IMR-90 (cell line): ENCODE measurements at regions not wholly inside any gene's neighbourhood (a gene's known extent, or its start where the extent isn't known, plus 50 kb on each side); places are given as distances from the start of the nearest gene placed in this dataset.
A peak's percentile ranks its signal among the peaks of the same experiment; 100 is the strongest.

Experiments used
- ATAC-seq: fragments of 200-7000 bp; cut with Tn5 transposase; 2 replicates; pipeline ENCODE4 v1.9.1; 2020; ENCODE audit warnings: low read depth, mild to moderate bottlenecking, moderate library complexity
- BruUV-seq: library from RNA; stranded (reverse); fragments of 400-500 nt; replicated peaks from 2 replicates; lab custom pipeline; 2021; lab: Mats Ljungman, UMichigan
- CTCF ChIA-PET: fragments of 300-600 bp; formaldehyde crosslinking; extraction: SDS; loops from one replicate; lab custom pipeline; 2021; ENCODE audit warnings: antibody characterized with exemption; lab: Yijun Ruan, JAX
- POLR2A ChIA-PET: fragments of 300-600 bp; sonication (Branson Sonifier 250); formaldehyde crosslinking; loops from one replicate; lab custom pipeline; 2022; ENCODE audit warnings: antibody characterized with exemption; ENCODE audit not compliant: unreplicated experiment; lab: Charles Lee
- DNase-seq: peaks from one replicate; pipeline ENCODE4 v3.0.0; 2013
- H2AFZ ChIP-seq: replicated peaks from 2 replicates; pipeline ENCODE3; 2013; ENCODE audit warnings: low read length, mild to moderate bottlenecking; ENCODE audit not compliant: poor library complexity
- H2AK5ac ChIP-seq: 2 replicates; pipeline ENCODE4 v1.6.1; 2013; ENCODE audit warnings: low read depth, low read length, inconsistent platforms
- H2AK9ac ChIP-seq: replicated peaks from 2 replicates; pipeline ENCODE3; 2013; ENCODE audit warnings: mild to moderate bottlenecking, low read depth, low read length, moderate library complexity; ENCODE audit not compliant: poor library complexity
- H2BK120ac ChIP-seq: 2 replicates; pipeline ENCODE4 v1.6.1; 2013; ENCODE audit warnings: low read depth, low read length, inconsistent platforms
- H2BK15ac ChIP-seq: 3 replicates; pipeline ENCODE4 v1.6.1; 2013; ENCODE audit warnings: low read depth, low read length, inconsistent platforms
- H2BK20ac ChIP-seq: 2 replicates; pipeline ENCODE4 v1.6.1; 2013; ENCODE audit warnings: low read depth, mild to moderate bottlenecking, inconsistent platforms, low read length, moderate library complexity
- H2BK5ac ChIP-seq: 2 replicates; pipeline ENCODE4 v1.6.1; 2013; ENCODE audit warnings: mild to moderate bottlenecking, low read depth, low read length, inconsistent platforms; ENCODE audit not compliant: poor library complexity, severe bottlenecking
- H3K14ac ChIP-seq: replicated peaks from 2 replicates; pipeline ENCODE4 v1.6.1; 2013; ENCODE audit warnings: low read depth, low read length, inconsistent platforms
- H3K18ac ChIP-seq: 2 replicates; pipeline ENCODE4 v1.6.1; 2013; ENCODE audit warnings: low read depth, low read length, control low read depth
- H3K23ac ChIP-seq: 2 replicates; pipeline ENCODE4 v1.6.1; 2013; ENCODE audit warnings: low read depth, low read length, inconsistent platforms
- H3K27ac ChIP-seq: 2 replicates; pipeline ENCODE4 v1.5.1; 2013; ENCODE audit warnings: mild to moderate bottlenecking, control low read depth, low read length; ENCODE audit not compliant: insufficient read depth
- H3K27me3 ChIP-seq: 2 replicates; pipeline ENCODE4 v1.6.1; 2013; ENCODE audit warnings: low read length; ENCODE audit not compliant: control insufficient read depth, insufficient read depth
- H3K36me3 ChIP-seq: 2 replicates; pipeline ENCODE4 v1.6.1; 2013; ENCODE audit warnings: low read length, mixed read lengths; ENCODE audit not compliant: control insufficient read depth, insufficient read depth
- H3K4ac ChIP-seq: 2 replicates; pipeline ENCODE4 v1.6.1; 2013; ENCODE audit warnings: low read depth, low read length, inconsistent platforms
- H3K4me1 ChIP-seq: 2 replicates; pipeline ENCODE4 v1.6.1; 2013; ENCODE audit warnings: low read length, mixed read lengths; ENCODE audit not compliant: control insufficient read depth, insufficient read depth
- H3K4me2 ChIP-seq: 2 replicates; pipeline ENCODE4 v1.6.1; 2013; ENCODE audit warnings: low read depth, mild to moderate bottlenecking, control low read depth, low read length, moderate library complexity
- H3K4me3 ChIP-seq: 2 replicates; pipeline ENCODE4 v1.5.1; 2013; ENCODE audit warnings: low read depth, mild to moderate bottlenecking, control low read depth, low read length, moderate library complexity; ENCODE audit not compliant: insufficient read depth
- H3K56ac ChIP-seq: 2 replicates; pipeline ENCODE4 v1.6.1; 2013; ENCODE audit warnings: low read length, inconsistent platforms; ENCODE audit not compliant: insufficient read depth; ENCODE audit errors: extremely low read depth
- H3K79me1 ChIP-seq, 2 experiments: 2 replicates each; pipeline ENCODE4 v1.6.1; 2013; ENCODE audit warnings: low read length in 2 of 2, inconsistent platforms in 1 of 2, low read depth in 1 of 2
- H3K9ac ChIP-seq: 2 replicates; pipeline ENCODE4 v1.6.1; 2013; ENCODE audit warnings: low read depth, low read length, control low read depth
- H3K9me1 ChIP-seq: 2 replicates; pipeline ENCODE4 v1.6.1; 2013; ENCODE audit warnings: low read length, inconsistent platforms; ENCODE audit not compliant: insufficient read depth
- H3K9me3 ChIP-seq: 2 replicates; pipeline ENCODE4 v1.6.1; 2013; ENCODE audit warnings: low read length; ENCODE audit not compliant: control insufficient read depth, insufficient read depth
- H4K20me1 ChIP-seq: 2 replicates; pipeline ENCODE4 v1.6.1; 2013; ENCODE audit warnings: low read length, inconsistent platforms; ENCODE audit not compliant: insufficient read depth
- H4K5ac ChIP-seq: 2 replicates; pipeline ENCODE4 v1.6.1; 2013; ENCODE audit warnings: mild to moderate bottlenecking, low read depth, low read length, control low read depth
- H4K8ac ChIP-seq, 2 experiments: 2 replicates each; pipeline ENCODE4 v1.6.1; 2013; ENCODE audit warnings: low read depth in 2 of 2, low read length in 2 of 2, control low read depth in 1 of 2, inconsistent platforms in 1 of 2
- H4K91ac ChIP-seq: 2 replicates; pipeline ENCODE4 v1.6.1; 2013; ENCODE audit warnings: low read depth, low read length, inconsistent platforms; ENCODE audit not compliant: insufficient read depth
- CHD1 ChIP-seq: IDR thresholded peaks from 2 replicates; pipeline ENCODE4 v1.6.1; 2012; ENCODE audit warnings: low read depth, low read length, improper control_type of control experiment
- ELK1 ChIP-seq: fragments of 150-350 bp; IDR thresholded peaks from 2 replicates; pipeline ENCODE4 v1.6.1; 2016; ENCODE audit warnings: low read depth, mild to moderate bottlenecking, low read length, moderate library complexity, borderline replicate concordance
- FOS ChIP-seq: fragments of 150-350 bp; IDR thresholded peaks from 2 replicates; pipeline ENCODE4 v1.6.1; 2016; ENCODE audit warnings: low read depth, low read length
- MAZ ChIP-seq: IDR thresholded peaks from 2 replicates; pipeline ENCODE4 v1.6.1; 2012; ENCODE audit warnings: low read depth, mild to moderate bottlenecking, low read length, improper control_type of control experiment, moderate library complexity, borderline replicate concordance
- NFE2L2 ChIP-seq: fragments of 150-350 bp; IDR thresholded peaks from 2 replicates; pipeline ENCODE4 v1.6.1; 2016; ENCODE audit warnings: low read depth, mild to moderate bottlenecking, low read length
- POLR2A ChIP-seq: IDR thresholded peaks from 2 replicates; pipeline ENCODE4 v1.6.1; 2012; ENCODE audit warnings: mild to moderate bottlenecking, low read depth, low read length
- RCOR1 ChIP-seq: IDR thresholded peaks from 2 replicates; pipeline ENCODE4 v1.6.1; 2012; ENCODE audit warnings: mild to moderate bottlenecking, low read length, improper control_type of control experiment; ENCODE audit not compliant: insufficient replicate concordance
- WGBS, 2 experiments: methylation state at CpG; one replicate each; pipeline versions ENCODE4 v1.1.5 to v1.1.7; 2013; ENCODE audit warnings: missing lambda C conversion rate in 2 of 2; ENCODE audit not compliant: insufficient read length in 1 of 2; ENCODE audit errors: extremely low coverage in 2 of 2; 5-methylcytosine and 5-hydroxymethylcytosine counted together
- dilution Hi-C: fragments of 300-500 bp; cut with HindIII; formaldehyde crosslinking; loops from one replicate; pipeline ENCODE4 v1.14.3; 2018; ENCODE audit warnings: low sequenced_read_pairs; ENCODE audit not compliant: unreplicated experiment
- in situ Hi-C: fragments of 300-500 bp; cut with MboI; formaldehyde crosslinking; loops from 3 replicates; pipeline ENCODE4 v1.14.3; 2019; ENCODE audit warnings: low sequenced_read_pairs, inconsistent platforms, mixed read lengths
- intact Hi-C: fragments of 100-400 bp; cut with micrococcal nuclease; formaldehyde crosslinking; loops from 2 replicates; pipeline ENCODE4 v1.10.0; 2022

DNA sequence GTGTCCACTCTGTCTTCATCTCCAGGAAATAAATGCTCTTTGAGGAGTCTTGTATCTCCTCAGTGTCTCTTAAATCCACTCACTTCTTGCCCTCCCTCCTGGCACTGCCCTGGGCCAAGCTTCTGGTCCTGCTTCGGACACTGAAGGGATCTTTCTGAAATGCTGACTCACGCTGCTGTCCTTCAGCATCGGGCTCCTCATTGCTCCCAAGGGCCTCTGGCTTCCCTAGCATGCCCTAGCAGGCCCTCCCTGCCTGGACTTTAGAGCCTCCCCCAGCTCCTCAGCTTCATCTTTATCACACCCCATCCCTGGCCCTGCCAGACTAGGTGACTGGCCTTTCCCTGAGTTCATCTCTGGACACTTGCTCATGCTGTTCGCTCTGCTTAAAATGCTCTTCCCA lies 96.6 kb downstream of the FOXD2 start:
- no peak overlapping the region for H3K18ac ChIP-seq
- no peak overlapping the region for H4K91ac ChIP-seq
- no peak overlapping the region for H3K9ac ChIP-seq
- H4K5ac ChIP-seq: no peak overlapping the region
- 0 out of 2 replicates have a peak, but pooled peaks cover 1% of the 10 kb centered on the region for H3K4me1 ChIP-seq
- intact Hi-C loops (no loop called here), dilution Hi-C loops (no loop called here), in situ Hi-C loops (no loop called here)
- H4K20me1 ChIP-seq: no peaks in the 10 kb centered on the region
- no peaks in the 10 kb centered on the region for H3K79me1 ChIP-seq
- no peak overlapping the region for H2AK9ac ChIP-seq
- H3K4me3 ChIP-seq: no peak overlapping the region
- CTCF ChIA-PET: no interaction called here
- no peak overlapping the region for H3K4ac ChIP-seq
- no peaks in the 10 kb centered on the region for H3K36me3 ChIP-seq
- no peak for TF ChIP-seq RCOR1
- TF ChIP-seq POLR2A: no peak
- no peak for TF ChIP-seq CHD1
- TF ChIP-seq MAZ: no peak
- no peak for TF ChIP-seq ELK1
- no peak for TF ChIP-seq FOS
- peak; percentile 26; the same call in 1 of the 2 replicates for TF ChIP-seq NFE2L2
- no peak overlapping the region for H2BK20ac ChIP-seq
- H2AFZ ChIP-seq: no peak overlapping the region
- H3K14ac ChIP-seq: no peak overlapping the region
- H3K27me3 ChIP-seq: peaks cover 24% of the 10 kb centered on the region
- BruUV-seq: no TSS peak
- H3K9me3 ChIP-seq: no peaks in the 10 kb centered on the region
- POLR2A ChIA-PET: no interaction called here
- H3K56ac ChIP-seq: no peak overlapping the region
- DNase-seq (no peak), ATAC-seq (peak; percentile 18)
- 84% methylated on average over 4 of the region's 4 CpGs; no CpG with 5 or more reads in 1 of the 2 experiments for WGBS, 2 experiments
- no peak overlapping the region for H2BK5ac ChIP-seq
- no peaks in the 10 kb centered on the region for H3K9me1 ChIP-seq
- no peak overlapping the region for H3K4me2 ChIP-seq
- H3K23ac ChIP-seq: no peak overlapping the region
- H3K27ac ChIP-seq: no peak overlapping the region
- H4K8ac ChIP-seq: no peak overlapping the region
- H2BK120ac ChIP-seq: no peak overlapping the region
- no peak overlapping the region for H2BK15ac ChIP-seq
- no peak overlapping the region for H2AK5ac ChIP-seq
